Mammary epithelial cell (primary cell): ENCODE measurements at regions not wholly inside any gene's neighbourhood (a gene's known extent, or its start where the extent isn't known, plus 50 kb on each side); places are given as distances from the start of the nearest gene placed in this dataset.

Experiments
- CTCF ChIP-seq, 2 donors: IDR thresholded peaks in 1 of 2; conservative IDR thresholded peaks in 1 of 2; 2 replicates each; pipeline ENCODE4 v1.5.1; 2011 to 2012; ENCODE audit warnings: inconsistent platforms in 2 of 2, low read length in 2 of 2, mild to moderate bottlenecking in 2 of 2, control low read depth in 1 of 2, low read depth in 1 of 2; ENCODE audit not compliant: insufficient read depth in 1 of 2; ENCODE audit errors: extremely low read depth in 1 of 2
- EZH2 ChIP-seq: IDR thresholded peaks from 2 replicates; pipeline ENCODE4 v1.6.1; 2012; ENCODE audit warnings: low read length, inconsistent platforms, borderline replicate concordance

GRCh38 chr3:79957066-79957465 lies 189.3 kb upstream of the ROBO1 start:
- TF ChIP-seq EZH2 (no peak), CTCF (conservative IDR thresholded peaks at IDR 0.05 in 1 of 2, IDR thresholded peaks at IDR 0.05 in 1 of 2; ENCODE audit: extremely low read depth in 1 of 2, insufficient read depth in 1 of 2, low read depth in 1 of 2, low read length in 2 of 2) (no peak)
